Loucy (cell line): ENCODE measurements at regions not wholly inside any gene's neighbourhood (a gene's known extent, or its start where the extent isn't known, plus 50 kb on each side); places are given as distances from the start of the nearest gene placed in this dataset.
"Not testable (repeated sequence)": the region's sequence is repeated elsewhere in the genome, so short reads cannot be mapped to it uniquely, and the experiment has no call there.

ENCODE experiments used
- EZH2phosphoT487 ChIP-seq: fragments of 200-600 bp; IDR thresholded peaks from 2 replicates; pipeline ENCODE4 v1.6.1; 2018; ENCODE audit warnings: antibody characterized with exemption, mild to moderate bottlenecking, moderate library complexity, borderline replicate concordance
- TF ChIP-seq, protein P1 (sequence below): fragments of 200-600 bp; sonication (generic); conservative IDR thresholded peaks from 2 replicates; pipeline ENCODE4 v1.5.1; 2014; ENCODE audit warnings: mild to moderate bottlenecking, antibody characterized with exemption, low read length

GRCh38 chr11:67911211-67911610 is 92.7 kb downstream of the UNC93B1 start:
- TF ChIP-seq, protein P1, sequence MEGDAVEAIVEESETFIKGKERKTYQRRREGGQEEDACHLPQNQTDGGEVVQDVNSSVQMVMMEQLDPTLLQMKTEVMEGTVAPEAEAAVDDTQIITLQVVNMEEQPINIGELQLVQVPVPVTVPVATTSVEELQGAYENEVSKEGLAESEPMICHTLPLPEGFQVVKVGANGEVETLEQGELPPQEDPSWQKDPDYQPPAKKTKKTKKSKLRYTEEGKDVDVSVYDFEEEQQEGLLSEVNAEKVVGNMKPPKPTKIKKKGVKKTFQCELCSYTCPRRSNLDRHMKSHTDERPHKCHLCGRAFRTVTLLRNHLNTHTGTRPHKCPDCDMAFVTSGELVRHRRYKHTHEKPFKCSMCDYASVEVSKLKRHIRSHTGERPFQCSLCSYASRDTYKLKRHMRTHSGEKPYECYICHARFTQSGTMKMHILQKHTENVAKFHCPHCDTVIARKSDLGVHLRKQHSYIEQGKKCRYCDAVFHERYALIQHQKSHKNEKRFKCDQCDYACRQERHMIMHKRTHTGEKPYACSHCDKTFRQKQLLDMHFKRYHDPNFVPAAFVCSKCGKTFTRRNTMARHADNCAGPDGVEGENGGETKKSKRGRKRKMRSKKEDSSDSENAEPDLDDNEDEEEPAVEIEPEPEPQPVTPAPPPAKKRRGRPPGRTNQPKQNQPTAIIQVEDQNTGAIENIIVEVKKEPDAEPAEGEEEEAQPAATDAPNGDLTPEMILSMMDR: not testable (repeated sequence)
- TF ChIP-seq EZH2phosphoT487: not testable (repeated sequence)
